WTC11 (cell line): ENCODE measurements at regions not wholly inside any gene's neighbourhood (a gene's known extent, or its start where the extent isn't known, plus 50 kb on each side); places are given as distances from the start of the nearest gene placed in this dataset.
A peak's percentile ranks its signal among the peaks of the same experiment; 100 is the strongest.

Experiments used
- ATAC-seq: fragments of 200-7000 bp; cut with Tn5 transposase; 2 replicates; pipeline ENCODE4 v1.10.0; 2021; ENCODE audit warnings: mild to moderate bottlenecking, moderate library complexity
- CTCF ChIA-PET: fragments of 300-600 bp; sonication (Branson Sonifier 250); formaldehyde crosslinking; loops from one replicate; lab custom pipeline; 2021; ENCODE audit warnings: antibody characterized with exemption; lab: Charles Lee
- POLR2A ChIA-PET: fragments of 350-600 bp; sonication (Branson Sonifier 250); formaldehyde crosslinking; loops from one replicate; lab custom pipeline; 2021; ENCODE audit warnings: antibody characterized with exemption; lab: Charles Lee
- DNase-seq: peaks from one replicate; pipeline ENCODE4 v3.0.0; 2021; ENCODE audit warnings: low spot score
- H3K27ac Mint-ChIP-seq: 2 replicates; pipeline ENCODE4 v1.8.0; 2021; ENCODE audit warnings: mixed read lengths
- H3K27me3 Mint-ChIP-seq: 2 replicates; pipeline ENCODE4 v1.8.0; 2021; ENCODE audit warnings: low read depth, mild to moderate bottlenecking, moderate library complexity, mixed read lengths
- H3K36me3 Mint-ChIP-seq: 2 replicates; pipeline ENCODE4 v1.8.0; 2021; ENCODE audit warnings: mixed read lengths
- H3K4me1 Mint-ChIP-seq: 2 replicates; pipeline ENCODE4 v1.8.0; 2022; ENCODE audit warnings: mixed read lengths
- H3K4me3 Mint-ChIP-seq: 2 replicates; pipeline ENCODE4 v1.8.0; 2021; ENCODE audit warnings: mild to moderate bottlenecking, moderate library complexity, mixed read lengths
- H3K9me3 Mint-ChIP-seq: 2 replicates; pipeline ENCODE4 v1.8.0; 2021; ENCODE audit warnings: mixed read lengths
- ATF6 ChIP-seq: sonication (generic); formaldehyde crosslinking; IDR thresholded peaks from 2 replicates; pipeline ENCODE4 v1.8.1; 2023; ENCODE audit warnings: mild to moderate bottlenecking, missing genetic modification reagents
- ELF4 ChIP-seq: sonication (generic); formaldehyde crosslinking; IDR thresholded peaks from 2 replicates; pipeline ENCODE4 v1.8.1; 2022; ENCODE audit warnings: low read depth, mild to moderate bottlenecking, moderate library complexity, missing genetic modification reagents
- EMX1 ChIP-seq: fragments of 250-450 bp; sonication (Bioruptor Pico); IDR thresholded peaks from 2 replicates; pipeline ENCODE4 v1.8.0; 2021; ENCODE audit warnings: mild to moderate bottlenecking
- GRHL2 ChIP-seq: fragments of 250-450 bp; sonication (Bioruptor Pico); IDR thresholded peaks from 2 replicates; pipeline ENCODE4 v1.8.0; 2022; ENCODE audit warnings: mild to moderate bottlenecking, moderate library complexity; ENCODE audit not compliant: insufficient replicate concordance, severe bottlenecking
- GTF2I ChIP-seq: fragments of 250-450 bp; sonication (Bioruptor Pico); conservative IDR thresholded peaks from 2 replicates; pipeline ENCODE4 v1.4.0; 2021; ENCODE audit warnings: mild to moderate bottlenecking
- IRF1 ChIP-seq: sonication (generic); formaldehyde crosslinking; IDR thresholded peaks from 2 replicates; pipeline ENCODE4 v1.8.0; 2023; ENCODE audit warnings: missing genetic modification reagents
- MAX ChIP-seq: sonication (generic); formaldehyde crosslinking; IDR thresholded peaks from 2 replicates; pipeline ENCODE4 v1.8.0; 2022; ENCODE audit warnings: mild to moderate bottlenecking, missing genetic modification reagents
- MLX ChIP-seq: sonication (generic); formaldehyde crosslinking; IDR thresholded peaks from 2 replicates; pipeline ENCODE4 v1.8.1; 2023; ENCODE audit warnings: mild to moderate bottlenecking, missing genetic modification reagents, moderate library complexity
- NR2C2 ChIP-seq: sonication (generic); formaldehyde crosslinking; IDR thresholded peaks from 2 replicates; pipeline ENCODE4 v1.8.0; 2022; ENCODE audit warnings: mild to moderate bottlenecking, missing genetic modification reagents
- PRRX2 ChIP-seq: fragments of 250-450 bp; sonication (Bioruptor Pico); IDR thresholded peaks from 2 replicates; pipeline ENCODE4 v1.8.0; 2021; ENCODE audit warnings: mild to moderate bottlenecking
- SMAD4 ChIP-seq: sonication (generic); formaldehyde crosslinking; IDR thresholded peaks from 2 replicates; pipeline ENCODE4 v1.8.0; 2022; ENCODE audit warnings: mild to moderate bottlenecking, missing genetic modification reagents
- STAT6 ChIP-seq: sonication (generic); formaldehyde crosslinking; conservative IDR thresholded peaks from 2 replicates; pipeline ENCODE4 v1.8.1; 2023; ENCODE audit warnings: mild to moderate bottlenecking, low read depth, missing genetic modification reagents, moderate library complexity
- USF1 ChIP-seq: sonication (generic); formaldehyde crosslinking; IDR thresholded peaks from 2 replicates; pipeline ENCODE4 v1.8.0; 2022; ENCODE audit warnings: mild to moderate bottlenecking, missing genetic modification reagents
- ZBTB21 ChIP-seq: sonication (generic); formaldehyde crosslinking; IDR thresholded peaks from 2 replicates; pipeline ENCODE4 v1.8.1; 2023; ENCODE audit warnings: mild to moderate bottlenecking, missing genetic modification reagents, borderline replicate concordance
- ZNF219 ChIP-seq: sonication (generic); formaldehyde crosslinking; IDR thresholded peaks from 2 replicates; pipeline ENCODE4 v1.8.0; 2023; ENCODE audit warnings: missing genetic modification reagents, mild to moderate bottlenecking, borderline replicate concordance
- ZNF263 ChIP-seq: sonication (generic); formaldehyde crosslinking; IDR thresholded peaks from 2 replicates; pipeline ENCODE4 v1.8.1; 2022; ENCODE audit warnings: low read depth, mild to moderate bottlenecking, moderate library complexity, missing genetic modification reagents
- ZNF281 ChIP-seq: sonication (generic); formaldehyde crosslinking; IDR thresholded peaks from 2 replicates; pipeline ENCODE4 v1.8.0; 2023; ENCODE audit warnings: mild to moderate bottlenecking, missing genetic modification reagents
- ZNF423 ChIP-seq: fragments of 250-450 bp; sonication (Bioruptor Pico); IDR thresholded peaks from 2 replicates; pipeline ENCODE4 v2.1.2; 2022; ENCODE audit warnings: mild to moderate bottlenecking, moderate library complexity
- TF ChIP-seq, protein P1 (sequence below): sonication (generic); formaldehyde crosslinking; IDR thresholded peaks from 2 replicates; pipeline ENCODE4 v1.8.0; 2022; ENCODE audit warnings: mild to moderate bottlenecking, missing genetic modification reagents
- TF ChIP-seq, protein P2 (sequence below): fragments of 250-450 bp; sonication (Bioruptor Pico); IDR thresholded peaks from 2 replicates; pipeline ENCODE4 v1.8.0; 2021; ENCODE audit warnings: mild to moderate bottlenecking

DNA sequence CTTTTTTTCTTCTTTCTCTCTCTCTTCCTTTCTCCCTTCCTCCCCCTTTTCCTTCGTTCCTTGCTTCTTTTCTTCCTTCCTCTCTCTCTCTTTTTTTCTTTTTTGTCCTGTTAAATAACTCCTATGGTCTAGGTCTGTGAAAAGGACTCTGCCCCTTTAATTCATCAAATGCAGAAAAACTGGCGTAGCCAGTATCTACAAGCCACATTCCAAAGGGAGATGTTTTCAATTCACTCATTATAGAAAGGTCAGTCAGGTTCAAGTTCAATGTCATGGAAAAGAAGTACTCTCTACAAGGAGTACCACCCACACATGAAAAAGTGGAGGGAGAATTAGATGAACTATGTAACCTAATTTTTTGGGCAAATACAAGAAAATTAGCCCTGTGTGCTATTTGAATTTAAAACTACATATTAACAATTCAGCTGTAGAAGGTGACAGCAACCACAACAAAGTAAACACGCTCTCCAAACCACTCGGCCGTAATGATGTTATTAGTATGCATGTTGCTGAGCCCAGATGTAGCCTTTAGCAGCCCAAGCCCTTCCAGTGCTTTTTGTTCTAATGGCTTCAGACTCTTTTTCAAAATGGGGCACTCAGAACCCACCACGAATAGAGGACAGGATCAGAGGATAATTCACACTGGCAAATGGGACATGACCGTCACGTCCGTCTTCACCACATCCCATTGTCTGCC, 735.4 kb upstream of the FANCL start (continued):
- TF ChIP-seq ATF6 (CRISPR knock-in tag), result no peak
- TF ChIP-seq ZNF423 (CRISPR knock-in tag), result no peak
- no peak for TF ChIP-seq MLX (CRISPR knock-in tag)
- TF ChIP-seq ZNF219 (CRISPR knock-in tag), result no peak
- TF ChIP-seq ZNF281 (CRISPR knock-in tag), result no peak

DNA sequence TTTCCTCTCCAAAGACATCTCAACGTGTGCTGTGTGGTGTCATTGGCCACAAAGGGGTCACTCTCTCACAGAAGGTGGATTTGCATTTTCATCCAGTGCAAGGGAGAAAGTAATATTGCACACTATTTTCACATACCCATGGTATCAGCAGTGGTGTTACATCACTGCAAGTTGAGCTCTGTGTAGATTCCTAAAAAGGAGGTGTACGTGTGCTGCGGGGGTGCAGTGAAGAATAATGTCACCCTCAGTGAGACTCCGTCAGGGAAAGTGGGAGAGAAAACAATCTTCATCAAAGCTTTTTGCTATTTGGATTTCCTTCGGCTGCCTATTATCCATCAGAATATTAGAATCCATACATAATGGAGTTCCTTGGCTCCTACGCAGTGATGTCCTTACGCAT, 733.8 kb upstream of the FANCL start:
- Mint-ChIP-seq H3K27ac (peak overlapping the region; percentile 24; the same call in 1 of the 2 replicates), H3K4me1 (peaks cover 85% of the 10 kb centered on the region), H3K36me3 (no peaks in the 10 kb centered on the region), H3K27me3 (no peaks in the 10 kb centered on the region), H3K9me3 (no peaks in the 10 kb centered on the region), H3K4me3 (peak overlapping the region; percentile 5; the same call in 1 of the 2 replicates)
- ChIA-PET POLR2A (no interaction called here), CTCF (interaction anchor here (2.0 kb wide), 1 partner anchor 50 kb away, joined by 8 read pairs; no protein-coding TSS in a partner anchor)
- DNase-seq (no peak), ATAC-seq (no peak)
- TF ChIP-seq NR2C2, result no peak
- no peak for TF ChIP-seq IRF1 (CRISPR knock-in tag)
- no peak for TF ChIP-seq GRHL2 (CRISPR knock-in tag)
- TF ChIP-seq PRRX2, result no peak
- no peak for TF ChIP-seq ZNF263 (CRISPR knock-in tag)
- no peak for TF ChIP-seq EMX1 (CRISPR knock-in tag)
- no peak for TF ChIP-seq SMAD4
- TF ChIP-seq, protein P1, sequence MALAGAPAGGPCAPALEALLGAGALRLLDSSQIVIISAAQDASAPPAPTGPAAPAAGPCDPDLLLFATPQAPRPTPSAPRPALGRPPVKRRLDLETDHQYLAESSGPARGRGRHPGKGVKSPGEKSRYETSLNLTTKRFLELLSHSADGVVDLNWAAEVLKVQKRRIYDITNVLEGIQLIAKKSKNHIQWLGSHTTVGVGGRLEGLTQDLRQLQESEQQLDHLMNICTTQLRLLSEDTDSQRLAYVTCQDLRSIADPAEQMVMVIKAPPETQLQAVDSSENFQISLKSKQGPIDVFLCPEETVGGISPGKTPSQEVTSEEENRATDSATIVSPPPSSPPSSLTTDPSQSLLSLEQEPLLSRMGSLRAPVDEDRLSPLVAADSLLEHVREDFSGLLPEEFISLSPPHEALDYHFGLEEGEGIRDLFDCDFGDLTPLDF, result no peak
- no peak for TF ChIP-seq STAT6 (CRISPR knock-in tag)
- TF ChIP-seq ZBTB21, result no peak
- TF ChIP-seq, protein P2, sequence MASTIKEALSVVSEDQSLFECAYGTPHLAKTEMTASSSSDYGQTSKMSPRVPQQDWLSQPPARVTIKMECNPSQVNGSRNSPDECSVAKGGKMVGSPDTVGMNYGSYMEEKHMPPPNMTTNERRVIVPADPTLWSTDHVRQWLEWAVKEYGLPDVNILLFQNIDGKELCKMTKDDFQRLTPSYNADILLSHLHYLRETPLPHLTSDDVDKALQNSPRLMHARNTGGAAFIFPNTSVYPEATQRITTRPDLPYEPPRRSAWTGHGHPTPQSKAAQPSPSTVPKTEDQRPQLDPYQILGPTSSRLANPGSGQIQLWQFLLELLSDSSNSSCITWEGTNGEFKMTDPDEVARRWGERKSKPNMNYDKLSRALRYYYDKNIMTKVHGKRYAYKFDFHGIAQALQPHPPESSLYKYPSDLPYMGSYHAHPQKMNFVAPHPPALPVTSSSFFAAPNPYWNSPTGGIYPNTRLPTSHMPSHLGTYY (CRISPR knock-in tag), result no peak
- TF ChIP-seq GTF2I (CRISPR knock-in tag), result no peak
- no peak for TF ChIP-seq MAX (CRISPR knock-in tag)
- no peak for TF ChIP-seq ELF4
- TF ChIP-seq USF1 (CRISPR knock-in tag), result no peak
- TF ChIP-seq ATF6 (CRISPR knock-in tag), result no peak
